Mesendoderm (in vitro differentiated cells): ENCODE measurements at regions not wholly inside any gene's neighbourhood (a gene's known extent, or its start where the extent isn't known, plus 50 kb on each side); places are given as distances from the start of the nearest gene placed in this dataset.
"Not testable (repeated sequence)": the region's sequence is repeated elsewhere in the genome, so short reads cannot be mapped to it uniquely, and the experiment has no call there.

Source experiments
- DNase-seq: peaks from one replicate; pipeline ENCODE4 v3.0.0; 2013
- H2AK5ac ChIP-seq: 2 replicates; pipeline ENCODE4 v1.6.1; 2013; ENCODE audit warnings: low read length, inconsistent platforms
- H2BK120ac ChIP-seq: 2 replicates; pipeline ENCODE4 v1.6.1; 2013; ENCODE audit warnings: low read depth, mild to moderate bottlenecking, low read length, moderate library complexity, mixed read lengths
- H2BK15ac ChIP-seq: replicated peaks from 2 replicates; pipeline ENCODE4 v1.6.1; 2013; ENCODE audit warnings: low read depth, mild to moderate bottlenecking, moderate library complexity
- H2BK5ac ChIP-seq: 2 replicates; pipeline ENCODE4 v1.6.1; 2013; ENCODE audit warnings: low read length, inconsistent platforms
- H3K18ac ChIP-seq: 2 replicates; pipeline ENCODE4 v1.6.1; 2013; ENCODE audit warnings: mild to moderate bottlenecking, low read length, mixed read lengths
- H3K23ac ChIP-seq: one replicate; pipeline ENCODE4 v1.6.1; 2013; ENCODE audit warnings: low read length
- H3K27ac ChIP-seq: 2 replicates; pipeline ENCODE4 v1.5.1; 2013; ENCODE audit warnings: low read depth, mild to moderate bottlenecking, inconsistent platforms, low read length, moderate library complexity
- H3K27me3 ChIP-seq: 2 replicates; pipeline ENCODE4 v1.6.1; 2013; ENCODE audit warnings: low read length, control low read depth, mild to moderate bottlenecking, inconsistent platforms; ENCODE audit not compliant: insufficient read depth, poor library complexity
- H3K36me3 ChIP-seq: 2 replicates; pipeline ENCODE4 v1.6.1; 2013; ENCODE audit warnings: low read length, inconsistent platforms; ENCODE audit not compliant: control insufficient read depth, insufficient read depth
- H3K4ac ChIP-seq: one replicate; pipeline ENCODE4 v1.6.1; 2013; ENCODE audit warnings: low read depth, mild to moderate bottlenecking, low read length, moderate library complexity
- H3K4me1 ChIP-seq: 2 replicates; pipeline ENCODE4 v1.6.1; 2013; ENCODE audit warnings: low read depth, low read length, inconsistent platforms; ENCODE audit not compliant: control insufficient read depth
- H3K4me2 ChIP-seq: 2 replicates; pipeline ENCODE4 v1.6.1; 2013; ENCODE audit warnings: low read length
- H3K4me3 ChIP-seq: 2 replicates; pipeline ENCODE4 v1.5.1; 2013; ENCODE audit warnings: mild to moderate bottlenecking, low read length
- H3K56ac ChIP-seq: one replicate; pipeline ENCODE4 v1.6.1; 2013; ENCODE audit warnings: low read length
- H3K79me1 ChIP-seq: 2 replicates; pipeline ENCODE4 v1.6.1; 2013; ENCODE audit warnings: low read length, inconsistent platforms
- H3K79me2 ChIP-seq: 2 replicates; pipeline ENCODE4 v1.6.1; 2013; ENCODE audit warnings: mild to moderate bottlenecking, low read length; ENCODE audit not compliant: control insufficient read depth, insufficient read depth
- H3K9ac ChIP-seq: 2 replicates; pipeline ENCODE4 v1.6.1; 2013; ENCODE audit warnings: low read length, inconsistent platforms
- H4K5ac ChIP-seq: one replicate; pipeline ENCODE4 v1.6.1; 2013; ENCODE audit warnings: low read length
- H4K8ac ChIP-seq: one replicate; pipeline ENCODE4 v1.6.1; 2013; ENCODE audit warnings: low read depth, mild to moderate bottlenecking, control low read depth, low read length, moderate library complexity
- WGBS: extraction: QIAGEN DNeasy Blood & Tissue Kit; methylation state at CpG from one replicate; pipeline ENCODE4 v1.1.7; 2013; ENCODE audit warnings: low lambda C conversion rate, missing lambda C conversion rate; ENCODE audit not compliant: insufficient coverage; ENCODE audit errors: extremely low coverage; 5-methylcytosine and 5-hydroxymethylcytosine counted together

DNA sequence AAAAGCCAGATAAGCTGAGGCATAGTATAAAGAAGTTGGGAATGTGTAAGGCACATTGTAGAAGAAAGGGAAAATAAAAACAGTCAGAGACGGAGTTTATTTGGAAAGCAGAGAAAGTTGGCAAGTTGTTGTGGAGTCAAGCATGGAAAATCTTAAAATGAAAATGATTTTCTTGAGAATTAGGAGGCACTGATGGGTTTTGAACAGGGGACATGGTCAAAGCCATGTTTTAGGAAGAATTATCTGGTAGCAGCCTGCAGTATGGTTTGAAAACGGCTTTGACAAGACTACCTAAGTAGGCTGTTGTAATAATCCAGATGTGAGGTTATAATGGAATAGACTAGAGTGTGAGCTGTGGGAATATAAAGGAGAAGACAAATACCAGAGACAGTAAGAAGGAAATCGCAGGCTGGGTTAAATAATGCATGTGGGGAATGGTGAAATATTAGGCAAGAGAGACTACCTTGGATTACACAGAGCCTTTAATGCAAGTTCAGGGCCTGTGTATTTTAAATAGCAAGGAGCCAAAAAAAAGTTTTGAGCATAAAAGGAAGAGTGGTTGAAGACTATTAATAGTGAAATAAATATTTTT, 130.4 kb upstream of the MEOX2 start:
- no CpG with 5 or more reads among the region's 3 CpGs for WGBS
- Histone ChIP-seq H3K4me1 (no peaks in the 10 kb centered on the region), H3K27ac (no peak overlapping the region), H3K4ac (no peak overlapping the region), H4K8ac (no peak overlapping the region), H3K18ac (no peak overlapping the region), H3K79me2 (no peaks in the 10 kb centered on the region), H3K4me3 (no peak overlapping the region), H2BK15ac (no peak overlapping the region), H4K5ac (no peak overlapping the region), H3K79me1 (no peaks in the 10 kb centered on the region), H3K36me3 (no peaks in the 10 kb centered on the region), H3K56ac (no peak overlapping the region), H2BK120ac (no peak overlapping the region), H3K4me2 (no peak overlapping the region), H3K9ac (no peak overlapping the region), H2BK5ac (no peak overlapping the region), H2AK5ac (no peak overlapping the region), H3K27me3 (no peaks in the 10 kb centered on the region), H3K23ac (no peak overlapping the region)
- no peak for DNase-seq

- Histone ChIP-seq H3K36me3 (no peaks in the 10 kb centered on the region), H3K4me1 (no peaks in the 10 kb centered on the region), H3K4me2 (no peak overlapping the region), H3K18ac (no peak overlapping the region), H3K4me3 (no peak overlapping the region), H3K56ac (no peak overlapping the region), H2BK5ac (no peak overlapping the region), H4K8ac (no peak overlapping the region), H3K4ac (no peak overlapping the region), H4K5ac (no peak overlapping the region), H2AK5ac (no peak overlapping the region), H3K27me3 (no peaks in the 10 kb centered on the region), H3K79me1 (no peaks in the 10 kb centered on the region), H2BK120ac (no peak overlapping the region), H3K23ac (no peak overlapping the region), H3K9ac (no peak overlapping the region), H3K79me2 (no peaks in the 10 kb centered on the region), H3K27ac (no peak overlapping the region), H2BK15ac (no peak overlapping the region)
- no CpG with 5 or more reads among the region's 1 CpG for WGBS
- no peak for DNase-seq
Measured at GRCh38 chr7:15813448-15813847, 127.0 kb upstream of the MEOX2 start.

DNA sequence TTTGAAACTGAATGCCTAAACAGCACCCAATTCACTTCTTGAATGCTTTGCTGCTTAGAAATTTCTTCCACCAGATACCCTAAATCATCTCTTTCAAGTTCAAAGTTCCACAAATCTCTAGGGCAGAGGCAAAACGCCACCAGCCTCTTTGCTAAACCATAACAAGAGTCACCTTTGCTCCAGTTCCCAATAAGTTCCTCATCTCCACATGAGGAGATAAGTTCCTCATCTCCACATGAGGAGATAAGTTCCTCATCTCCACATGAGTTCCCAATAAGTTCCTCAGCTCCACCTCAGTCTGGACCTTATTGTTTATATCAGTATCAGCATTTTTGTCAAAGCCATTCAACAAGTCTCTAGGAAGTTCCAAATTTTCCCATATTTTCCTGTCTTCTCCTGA, 123.9 kb upstream of the MEOX2 start:
- not testable (repeated sequence) for DNase-seq, H2BK15ac ChIP-seq, H3K23ac ChIP-seq, H3K4me3 ChIP-seq, H3K36me3 ChIP-seq, H3K27ac ChIP-seq, H3K18ac ChIP-seq, H2BK120ac ChIP-seq, H3K9ac ChIP-seq, H4K5ac ChIP-seq, H3K56ac ChIP-seq, H3K4ac ChIP-seq, H3K79me2 ChIP-seq, H3K4me1 ChIP-seq, H3K79me1 ChIP-seq, H2AK5ac ChIP-seq, H3K27me3 ChIP-seq, H2BK5ac ChIP-seq, H3K4me2 ChIP-seq, H4K8ac ChIP-seq
- WGBS: no CpG with 5 or more reads among the region's 1 CpG

GRCh38 chr7:15809936-15810335, 123.5 kb upstream of the MEOX2 start:
- not testable (repeated sequence) for H3K9ac ChIP-seq, H2BK15ac ChIP-seq, H3K79me1 ChIP-seq, DNase-seq, H3K36me3 ChIP-seq, H3K18ac ChIP-seq, H2AK5ac ChIP-seq, H3K79me2 ChIP-seq, H3K4me3 ChIP-seq, H2BK120ac ChIP-seq, H3K4ac ChIP-seq, H3K27me3 ChIP-seq, H3K23ac ChIP-seq, H4K5ac ChIP-seq, H3K4me1 ChIP-seq, H3K4me2 ChIP-seq, H3K27ac ChIP-seq, H2BK5ac ChIP-seq, H3K56ac ChIP-seq, H4K8ac ChIP-seq
- no CpG with 5 or more reads among the region's 1 CpG for WGBS

DNA sequence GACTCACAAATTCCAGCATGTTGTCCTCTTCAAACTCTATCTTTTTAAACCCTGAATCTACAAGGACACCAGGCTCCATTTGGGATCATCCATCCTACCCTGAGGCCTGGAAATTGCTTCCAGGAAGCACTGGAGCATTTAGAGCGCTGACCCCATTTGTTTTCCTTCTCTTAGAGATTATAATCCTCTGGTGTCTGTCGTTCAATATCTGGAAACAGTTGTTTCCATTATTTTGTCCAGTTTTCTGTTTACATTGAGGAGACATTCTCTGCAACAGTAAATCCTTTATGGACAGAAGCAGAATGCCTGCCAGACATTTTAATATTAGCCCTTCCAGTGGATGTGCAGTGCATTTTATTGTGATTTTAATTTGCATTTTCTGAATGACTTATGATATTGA, 119.4 kb upstream of the MEOX2 start:
- H2BK15ac ChIP-seq: no peak overlapping the region
- H3K27me3 ChIP-seq: no peaks in the 10 kb centered on the region
- H3K56ac ChIP-seq: no peak overlapping the region
- H3K27ac ChIP-seq: no peak overlapping the region
- no peaks in the 10 kb centered on the region for H3K79me1 ChIP-seq
- no peak overlapping the region for H3K4me3 ChIP-seq
- no peak overlapping the region for H3K4ac ChIP-seq
- H4K5ac ChIP-seq: no peak overlapping the region
- no peak overlapping the region for H2BK120ac ChIP-seq
- H3K9ac ChIP-seq: no peak overlapping the region
- H2BK5ac ChIP-seq: no peak overlapping the region
- no peaks in the 10 kb centered on the region for H3K36me3 ChIP-seq
- no peak overlapping the region for H3K18ac ChIP-seq
- no peak overlapping the region for H4K8ac ChIP-seq
- H3K4me2 ChIP-seq: no peak overlapping the region
- WGBS: no CpG with 5 or more reads among the region's 2 CpGs
- no peaks in the 10 kb centered on the region for H3K79me2 ChIP-seq
- no peaks in the 10 kb centered on the region for H3K4me1 ChIP-seq
- H3K23ac ChIP-seq: no peak overlapping the region
- DNase-seq: no peak
- no peak overlapping the region for H2AK5ac ChIP-seq

DNA sequence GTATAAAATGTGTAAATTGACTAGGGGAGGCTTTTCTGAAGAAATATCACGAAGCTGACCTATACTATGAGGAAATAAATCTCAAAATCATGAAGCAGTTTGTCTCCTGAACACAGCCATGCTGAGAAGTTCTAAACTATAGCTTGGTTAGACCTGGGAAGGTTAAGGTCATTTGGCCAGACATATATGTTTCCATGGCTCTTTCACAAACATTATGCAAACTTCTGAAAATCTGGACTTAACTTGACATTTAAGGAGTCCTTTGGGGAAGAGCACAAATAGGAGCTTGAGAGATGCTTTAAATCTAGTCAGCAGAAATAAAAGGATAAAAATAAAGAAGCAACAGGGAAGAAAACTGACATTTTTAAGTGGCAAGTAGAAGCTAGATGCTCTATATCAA, 115.9 kb upstream of the MEOX2 start:
- no peak overlapping the region for H2AK5ac ChIP-seq
- H3K79me2 ChIP-seq: no peaks in the 10 kb centered on the region
- H3K56ac ChIP-seq: no peak overlapping the region
- H3K9ac ChIP-seq: no peak overlapping the region
- no peaks in the 10 kb centered on the region for H3K36me3 ChIP-seq
- DNase-seq: no peak
- no CpG with 5 or more reads among the region's 1 CpG for WGBS
- no peak overlapping the region for H2BK120ac ChIP-seq
- no peak overlapping the region for H4K8ac ChIP-seq
- H3K79me1 ChIP-seq: no peaks in the 10 kb centered on the region
- H3K27me3 ChIP-seq: no peaks in the 10 kb centered on the region
- no peak overlapping the region for H2BK15ac ChIP-seq
- no peaks in the 10 kb centered on the region for H3K4me1 ChIP-seq
- no peak overlapping the region for H3K27ac ChIP-seq
- H3K23ac ChIP-seq: no peak overlapping the region
- H3K4me2 ChIP-seq: no peak overlapping the region
- no peak overlapping the region for H2BK5ac ChIP-seq
- no peak overlapping the region for H3K18ac ChIP-seq
- no peak overlapping the region for H3K4me3 ChIP-seq
- no peak overlapping the region for H3K4ac ChIP-seq
- H4K5ac ChIP-seq: no peak overlapping the region
